Activated naive CD4-positive, alpha-beta T cell treated with anti-CD3 and anti-CD28 coated beads, Interleukin-2, amount 50 U/mL, for 16 hours (primary cell): ENCODE measurements at regions not wholly inside any gene's neighbourhood (a gene's known extent, or its start where the extent isn't known, plus 50 kb on each side); places are given as distances from the start of the nearest gene placed in this dataset.

Experiments used
- DNase-seq: peaks from one replicate; pipeline ENCODE4 v3.0.0-alpha.2; 2020

GRCh38 chr12:127268213-127268612, 998.8 kb upstream of the TMEM132C start:
- no peak for DNase-seq

GRCh38 chr12:127268706-127269425, 998.1 kb upstream of the TMEM132C start:
- DNase-seq, result no peak

DNA sequence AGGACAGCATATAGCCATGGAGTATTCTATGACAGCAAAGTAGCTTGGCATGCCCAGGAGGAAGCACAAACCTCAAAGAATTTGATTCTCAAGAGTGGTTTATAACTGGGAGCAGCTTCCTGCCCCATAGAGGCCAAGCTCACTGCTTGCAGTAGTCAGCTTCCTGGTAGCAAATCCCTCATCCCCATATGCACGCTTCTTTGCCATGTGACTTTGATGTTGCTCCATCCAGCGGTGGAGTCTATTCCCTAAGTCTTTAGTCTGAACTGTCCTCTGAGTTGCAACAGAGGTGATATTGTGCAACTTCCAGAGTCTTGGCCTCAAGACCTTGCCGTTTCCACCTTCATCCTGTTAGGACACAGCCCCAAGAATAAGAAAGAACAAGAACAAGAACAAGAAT, 996.8 kb upstream of the TMEM132C start:
- no peak for DNase-seq

DNA sequence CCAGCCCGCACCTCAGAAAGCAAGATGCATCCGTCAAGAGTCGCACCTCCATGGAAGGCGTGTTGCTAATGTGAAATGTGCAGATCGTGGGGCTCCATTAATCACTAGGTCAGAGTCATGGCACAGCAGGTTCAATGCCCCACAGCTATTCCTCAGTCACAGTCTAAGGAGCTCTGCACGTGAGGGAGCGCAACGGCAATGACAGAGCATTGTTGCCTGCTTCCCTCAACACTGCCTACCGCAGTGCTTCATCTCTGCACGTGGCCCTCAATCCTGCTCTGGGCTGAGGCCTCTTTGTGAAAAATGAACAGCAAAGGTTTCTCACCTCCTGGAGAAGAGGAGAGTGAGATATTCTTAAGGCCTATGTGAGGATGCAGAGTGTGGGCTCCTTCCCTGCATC, 995.2 kb upstream of the TMEM132C start:
- no peak for DNase-seq

- no peak for DNase-seq
These were observed 994.1 kb upstream of the TMEM132C start for GRCh38 chr12:127272864-127273263.

DNA sequence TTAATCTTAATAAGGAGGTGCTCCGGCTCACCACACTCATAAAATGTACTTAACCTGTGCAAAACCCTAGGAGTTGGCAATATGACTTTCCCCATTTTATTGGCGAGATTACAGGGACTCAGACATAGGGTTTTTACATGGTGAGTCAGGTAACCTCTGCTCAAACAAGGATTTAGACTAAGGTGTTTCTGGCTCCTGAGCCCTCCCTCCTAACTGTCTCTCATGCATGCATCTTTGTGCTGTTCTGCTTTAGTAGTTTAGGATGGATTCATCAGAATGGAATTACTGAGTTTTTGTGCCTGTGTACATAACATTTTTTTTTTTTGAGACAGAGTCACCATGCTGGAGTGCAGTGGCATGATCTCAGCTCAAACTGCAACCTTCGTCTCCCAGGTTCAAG, 993.3 kb upstream of the TMEM132C start:
- no peak for DNase-seq

DNA sequence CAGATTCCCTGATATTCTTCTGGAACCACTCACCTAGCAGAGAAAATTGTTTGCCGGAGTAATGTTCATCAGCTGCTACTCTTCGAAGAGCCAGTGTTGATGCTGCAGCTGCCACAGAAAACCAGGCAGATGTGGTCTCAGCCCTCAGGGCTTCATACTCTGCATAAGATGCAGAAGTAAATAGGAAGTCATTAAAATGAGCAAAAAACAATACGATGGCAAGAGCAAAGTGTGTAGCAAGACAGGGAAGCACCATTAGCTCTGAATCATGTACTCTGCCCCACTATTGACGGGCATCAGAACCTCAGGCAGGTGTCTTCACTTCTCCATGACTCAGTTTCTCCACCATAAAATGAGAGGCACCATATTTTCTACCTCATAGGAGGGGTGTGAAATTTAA, 991.6 kb upstream of the TMEM132C start:
- DNase-seq, result no peak

- no peak for DNase-seq
These were observed 989.1 kb upstream of the TMEM132C start for GRCh38 chr12:127277882-127278281.

DNA sequence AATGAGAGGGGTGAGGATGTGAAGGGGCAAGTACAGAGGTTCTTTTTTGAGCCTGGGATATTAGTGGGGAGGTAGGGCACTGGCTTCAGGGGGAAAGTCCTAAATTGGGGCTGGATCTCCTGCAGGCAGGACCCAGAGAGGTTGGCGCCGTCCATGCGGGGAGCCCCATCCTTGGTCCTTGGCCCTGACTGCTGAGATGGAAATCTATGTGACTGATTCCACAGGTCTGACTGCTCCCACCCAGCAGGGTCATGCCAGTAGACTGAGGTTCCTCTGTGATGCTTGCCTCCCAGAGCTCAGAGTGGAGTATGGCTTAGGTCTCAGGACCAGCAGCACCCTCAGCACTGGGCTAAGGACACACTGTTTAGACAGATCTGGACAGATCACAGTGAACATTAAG, 988.6 kb upstream of the TMEM132C start:
- DNase-seq, result no peak

GRCh38 chr12:127280393-127281275, 986.3 kb upstream of the TMEM132C start:
- DNase-seq, result peak; percentile 63

DNA sequence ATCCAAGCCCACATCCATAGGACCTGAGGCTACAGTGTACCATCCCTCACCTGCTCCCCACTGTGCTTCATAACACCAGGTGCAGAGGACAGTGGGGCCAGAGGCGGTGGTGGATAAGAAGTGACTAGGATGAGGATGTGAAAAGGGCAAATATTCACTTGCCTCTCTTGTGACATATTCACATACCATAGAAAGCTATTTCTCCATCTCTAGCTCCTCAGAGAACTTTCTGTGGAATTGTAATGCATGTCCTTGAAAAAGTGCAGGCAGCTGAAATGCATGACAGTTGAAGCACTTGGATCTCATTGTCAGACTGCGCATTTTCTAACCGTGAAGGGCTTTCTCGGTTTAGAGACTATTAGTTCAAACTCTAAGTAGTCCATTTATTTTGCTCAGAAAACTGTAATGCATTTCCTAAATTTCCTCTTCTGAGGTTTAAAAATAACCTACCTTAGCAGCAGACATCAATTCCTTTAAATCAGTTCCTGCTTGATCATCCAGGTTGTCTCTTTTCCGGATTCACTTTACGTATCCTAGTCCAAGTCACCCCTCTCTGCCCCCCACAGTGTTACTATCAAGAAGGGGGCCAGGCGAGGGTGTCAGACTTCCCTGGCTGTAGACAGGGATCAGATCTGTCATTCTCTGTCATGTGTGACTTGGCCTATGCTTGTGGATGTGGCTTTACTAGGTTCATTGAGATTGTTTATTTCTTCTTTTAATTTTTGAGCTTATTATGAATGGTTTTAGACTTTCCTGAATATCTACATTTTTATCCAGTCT, 984.0 kb upstream of the TMEM132C start:
- no peak for DNase-seq

DNA sequence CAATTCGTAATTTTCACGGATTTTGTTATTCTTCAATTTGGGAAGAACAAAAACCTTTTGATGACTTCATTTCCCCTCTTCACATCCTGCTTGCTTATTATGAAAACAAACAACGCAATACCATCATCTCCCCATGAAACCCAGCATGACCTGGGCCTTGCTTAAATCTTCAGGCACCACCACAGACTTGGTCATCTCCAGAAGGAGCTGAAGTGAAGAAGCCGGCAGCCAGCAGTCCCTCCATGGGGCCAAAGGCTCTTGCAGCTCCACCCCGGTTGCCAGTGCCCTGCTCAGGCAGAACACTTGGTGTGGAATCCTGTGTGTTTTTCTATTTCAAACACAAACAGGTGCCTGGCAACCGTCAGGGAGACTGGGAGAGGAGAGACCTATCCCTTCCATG, 982.9 kb upstream of the TMEM132C start:
- DNase-seq, result no peak

- no peak for DNase-seq
These were observed 982.0 kb upstream of the TMEM132C start for GRCh38 chr12:127284870-127285431.

- no peak for DNase-seq
These were observed 980.7 kb upstream of the TMEM132C start for GRCh38 chr12:127286281-127286680.

GRCh38 chr12:127287256-127287655, 979.7 kb upstream of the TMEM132C start:
- no peak for DNase-seq

- no peak for DNase-seq
These were observed 976.7 kb upstream of the TMEM132C start for GRCh38 chr12:127290251-127290650.

DNA sequence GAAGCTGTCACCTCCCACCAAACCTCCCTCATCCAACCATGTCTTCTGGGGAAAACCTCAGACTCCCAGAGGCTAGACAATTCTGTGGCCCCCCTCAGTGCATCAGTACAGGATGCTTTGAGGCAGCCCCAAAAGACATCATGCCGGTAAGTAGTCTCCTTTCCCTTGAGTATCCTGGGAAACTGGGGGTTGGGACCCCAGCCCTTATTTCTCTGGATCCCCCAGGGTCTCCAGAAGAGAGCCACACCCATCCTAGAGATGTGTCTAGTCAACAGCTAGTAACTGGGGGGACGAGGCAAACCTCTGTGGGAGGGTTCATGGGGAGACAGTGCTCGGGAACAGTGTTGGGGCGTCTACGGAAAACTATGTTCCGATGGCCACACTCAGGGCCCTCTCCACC, 974.2 kb upstream of the TMEM132C start:
- DNase-seq, result no peak

GRCh38 chr12:127293507-127294310, 973.3 kb upstream of the TMEM132C start:
- peak; percentile 41 for DNase-seq

DNA sequence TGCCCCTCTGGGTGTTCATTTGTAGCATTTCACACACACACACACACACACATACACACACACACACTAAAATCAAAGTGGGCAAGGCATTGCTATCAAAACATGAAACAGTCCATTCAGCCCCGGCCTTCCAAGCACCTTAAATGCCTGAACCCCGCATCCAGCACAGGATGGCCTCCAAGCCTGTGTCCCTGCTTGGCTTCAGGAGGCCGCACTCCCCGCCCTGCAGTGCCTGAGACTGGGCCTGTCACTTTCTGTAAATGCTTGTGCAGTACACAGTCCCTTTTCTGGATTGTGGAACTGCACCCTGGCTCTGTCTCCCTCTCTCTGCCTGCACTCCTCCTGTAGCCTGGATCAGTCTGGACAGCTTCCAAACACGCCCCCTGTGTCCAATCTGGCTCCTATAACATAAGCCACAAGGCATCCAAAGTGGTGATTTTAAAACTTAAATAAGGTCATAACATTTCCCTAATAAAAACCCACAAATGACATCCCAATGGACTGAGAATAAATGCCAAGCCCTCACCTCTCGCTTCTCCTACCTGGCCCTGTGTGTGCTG, 972.2 kb upstream of the TMEM132C start:
- no peak for DNase-seq

GRCh38 chr12:127295630-127296029, 971.3 kb upstream of the TMEM132C start:
- no peak for DNase-seq

- no peak for DNase-seq
These were observed 970.4 kb upstream of the TMEM132C start for GRCh38 chr12:127296591-127296990.

DNA sequence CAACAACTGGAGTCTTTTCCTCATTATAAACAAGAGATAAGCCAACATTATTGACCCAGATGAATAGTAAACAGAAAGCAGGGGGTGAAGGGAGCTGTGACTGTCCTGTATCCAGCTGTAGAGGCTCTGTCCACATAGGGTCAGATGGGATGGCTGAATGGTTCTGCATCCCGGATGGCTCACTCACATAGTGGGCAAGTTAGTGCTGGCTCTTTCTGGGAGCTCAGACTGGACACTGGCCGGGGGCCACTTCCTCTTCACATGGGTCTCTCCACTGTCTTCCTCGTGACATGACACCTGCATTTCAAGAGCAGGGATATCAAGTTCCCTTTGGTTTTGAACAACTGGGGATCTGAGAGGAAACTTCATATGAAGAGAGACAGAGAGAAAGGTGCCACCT, 969.6 kb upstream of the TMEM132C start:
- DNase-seq, result no peak
